WI38 (cell line): ENCODE measurements at regions not wholly inside any gene's neighbourhood (a gene's known extent, or its start where the extent isn't known, plus 50 kb on each side); places are given as distances from the start of the nearest gene placed in this dataset.

Experiments used
- H3K4me3 ChIP-seq: 2 replicates; pipeline ENCODE4 v1.5.1; 2011; ENCODE audit warnings: low read depth, mild to moderate bottlenecking, control low read depth, low read length
- CTCF ChIP-seq: IDR thresholded peaks from 2 replicates; pipeline ENCODE4 v1.5.1; 2012; ENCODE audit warnings: low read depth, mild to moderate bottlenecking, control low read depth, low read length

GRCh38 chr17:77846531-77847085 is 111.9 kb upstream of the TNRC6C start:
- no peak for TF ChIP-seq CTCF
- no peak overlapping the region for H3K4me3 ChIP-seq

- TF ChIP-seq CTCF, result no peak
- H3K4me3 ChIP-seq, result no peak overlapping the region
These were observed 111.0 kb upstream of the TNRC6C start for GRCh38 chr17:77847221-77848085.

GRCh38 chr17:77848257-77848656 is 110.2 kb upstream of the TNRC6C start:
- no peak for TF ChIP-seq CTCF
- no peak overlapping the region for H3K4me3 ChIP-seq

DNA sequence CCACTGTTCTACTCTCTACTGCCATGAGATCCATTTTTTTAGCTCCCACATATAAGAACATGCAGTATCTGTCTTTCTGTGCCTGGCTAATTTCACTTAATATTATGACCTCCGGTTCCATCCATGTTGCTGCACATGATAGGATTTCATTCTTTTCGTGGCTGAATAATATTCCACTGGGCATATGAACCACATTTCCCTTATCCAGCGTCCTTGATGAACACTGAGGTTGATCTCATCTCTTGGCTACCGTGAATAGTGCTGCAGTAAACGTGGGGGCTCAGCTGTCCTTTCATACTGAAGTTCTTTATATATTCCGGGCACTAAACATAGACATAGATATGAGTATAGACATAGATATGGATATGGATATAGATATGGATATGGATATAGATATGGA is 109.3 kb upstream of the TNRC6C start:
- no peak for TF ChIP-seq CTCF
- no peak overlapping the region for H3K4me3 ChIP-seq

DNA sequence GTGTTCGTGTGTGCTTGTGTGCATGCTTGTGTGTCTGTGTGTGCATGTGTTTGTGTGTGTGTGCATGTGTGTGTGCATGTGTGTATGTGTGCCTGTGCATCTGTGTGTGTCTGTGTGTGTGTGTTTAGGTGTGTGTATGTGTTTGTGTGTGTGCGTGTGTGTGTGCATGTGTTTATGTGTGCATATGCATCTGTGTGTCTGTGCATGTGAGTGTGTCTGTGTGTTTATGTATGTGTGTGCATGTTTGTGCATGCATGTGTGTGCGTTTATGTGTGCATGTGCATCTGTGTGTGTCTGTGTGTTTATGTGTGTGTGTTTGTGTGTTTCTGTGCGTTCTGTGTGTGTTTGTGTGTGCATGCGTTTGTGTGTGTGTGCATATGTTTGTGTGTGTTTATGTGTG is 106.6 kb upstream of the TNRC6C start:
- TF ChIP-seq CTCF, result no peak

GRCh38 chr17:77852731-77853130 is 105.8 kb upstream of the TNRC6C start:
- H3K4me3 ChIP-seq, result no peak overlapping the region
- no peak for TF ChIP-seq CTCF

More for the DNA sequence above, 106.6 kb upstream of the TNRC6C start:
- H3K4me3 ChIP-seq, result no peak overlapping the region
